A673 (cell line): ENCODE measurements at regions not wholly inside any gene's neighbourhood (a gene's known extent, or its start where the extent isn't known, plus 50 kb on each side); places are given as distances from the start of the nearest gene placed in this dataset.

ENCODE experiments used
- CTCF ChIP-seq: fragments of 300-800, 200-600 bp; sonication (generic); conservative IDR thresholded peaks from 2 replicates; pipeline ENCODE4 v1.5.1; 2017; ENCODE audit warnings: low read depth, mild to moderate bottlenecking, antibody characterized with exemption, low read length, moderate library complexity, mixed read lengths
- EZH2 ChIP-seq: fragments of 200-600 bp; sonication (generic); IDR thresholded peaks from 2 replicates; pipeline ENCODE4 v1.6.1; 2017; ENCODE audit warnings: borderline replicate concordance, low read depth, mild to moderate bottlenecking, mixed read lengths, antibody characterized with exemption, low read length; ENCODE audit not compliant: poor library complexity, severe bottlenecking

- TF ChIP-seq CTCF (no peak), EZH2 (no peak)
Observed at GRCh38 chr1:69401879-69402278, 165.8 kb upstream of the LRRC7 start.
